ENCODE measurements at regions not wholly inside any gene's neighbourhood (a gene's known extent, or its start where the extent isn't known, plus 50 kb on each side); places are given as distances from the start of the nearest gene placed in this dataset.

- TF ChIP-seq CTCF (IDR thresholded peaks at IDR 0.05; ENCODE audit: insufficient read depth, low read length, poor library complexity, severe bottlenecking), result no peak
- no peak for TF ChIP-seq EZH2phosphoT487 (conservative IDR thresholded peaks at IDR 0.05; ENCODE audit: low read length)
Observed at GRCh38 chrX:15158350-15158735, 111.5 kb downstream of the ASB9 start.

All from SU-DHL-6 (cell line).